Osteoblast (primary cell): ENCODE measurements at regions not wholly inside any gene's neighbourhood (a gene's known extent, or its start where the extent isn't known, plus 50 kb on each side); places are given as distances from the start of the nearest gene placed in this dataset.

Experiments used
- DNase-seq: peaks from one replicate; pipeline ENCODE4 v3.0.0; 2011; ENCODE audit warnings: low spot score, mixed read lengths; ENCODE audit not compliant: insufficient read length; ENCODE audit errors: missing footprints
- H2AFZ ChIP-seq: 2 replicates; pipeline ENCODE4 v1.6.0; 2011; ENCODE audit warnings: mild to moderate bottlenecking, low read length
- H3K27ac ChIP-seq: 2 replicates; pipeline ENCODE4 v1.5.1; 2011; ENCODE audit warnings: mild to moderate bottlenecking, low read depth, low read length, moderate library complexity
- H3K27me3 ChIP-seq: 2 replicates; pipeline ENCODE4 v1.6.0; 2012; ENCODE audit warnings: mild to moderate bottlenecking, control low read depth, inconsistent platforms, low read length, moderate library complexity; ENCODE audit not compliant: insufficient read depth
- H3K36me3 ChIP-seq: 2 replicates; pipeline ENCODE4 v1.5.1; 2011; ENCODE audit warnings: mild to moderate bottlenecking, low read length, control low read depth, moderate library complexity; ENCODE audit not compliant: insufficient read depth
- H3K4me1 ChIP-seq: 2 replicates; pipeline ENCODE4 v1.5.1; 2011; ENCODE audit warnings: mild to moderate bottlenecking, low read length, control low read depth, moderate library complexity; ENCODE audit not compliant: insufficient read depth
- H3K4me2 ChIP-seq: 2 replicates; pipeline ENCODE4 v1.6.0; 2011; ENCODE audit warnings: mild to moderate bottlenecking, low read length; ENCODE audit not compliant: insufficient read depth
- H3K4me3 ChIP-seq: fragments of 200-600 bp; sonication (generic); 3 replicates; pipeline ENCODE4 v1.5.1; 2012; ENCODE audit warnings: mild to moderate bottlenecking, low read length, inconsistent platforms; ENCODE audit not compliant: insufficient read depth
- H3K79me2 ChIP-seq: 2 replicates; pipeline ENCODE4 v1.6.0; 2012; ENCODE audit warnings: mild to moderate bottlenecking, low read length, control low read depth, inconsistent platforms; ENCODE audit not compliant: insufficient read depth
- H3K9me3 ChIP-seq: 2 replicates; pipeline ENCODE4 v1.5.1; 2011; ENCODE audit warnings: low read depth, low read length, control low read depth
- H4K20me1 ChIP-seq: 2 replicates; pipeline ENCODE4 v1.6.0; 2012; ENCODE audit warnings: mild to moderate bottlenecking, low read length, control low read depth; ENCODE audit not compliant: insufficient read depth
- CTCF ChIP-seq: IDR thresholded peaks from 2 replicates; pipeline ENCODE4 v1.5.1; 2011; ENCODE audit warnings: mild to moderate bottlenecking, low read depth, low read length, moderate library complexity; ENCODE audit errors: extremely low read depth

- Histone ChIP-seq H3K27me3 (no peaks in the 10 kb centered on the region), H4K20me1 (no peaks in the 10 kb centered on the region), H3K4me2 (no peak overlapping the region), H3K4me1 (no peaks in the 10 kb centered on the region), H3K79me2 (no peaks in the 10 kb centered on the region), H3K27ac (no peak overlapping the region), H2AFZ (no peak overlapping the region), H3K9me3 (no peaks in the 10 kb centered on the region), H3K4me3 (no peak overlapping the region), H3K36me3 (no peaks in the 10 kb centered on the region)
- DNase-seq: no peak
- no peak for TF ChIP-seq CTCF
These were observed 357.4 kb downstream of the RSL24D1 start for GRCh38 chr15:54839379-54839778.

GRCh38 chr15:54836052-54836795 lies 360.5 kb downstream of the RSL24D1 start:
- H3K27me3 ChIP-seq: no peaks in the 10 kb centered on the region
- no peaks in the 10 kb centered on the region for H4K20me1 ChIP-seq
- no peaks in the 10 kb centered on the region for H3K79me2 ChIP-seq
- TF ChIP-seq CTCF: no peak
- H3K9me3 ChIP-seq: no peaks in the 10 kb centered on the region
- no peak overlapping the region for H3K4me3 ChIP-seq
- no peak overlapping the region for H2AFZ ChIP-seq
- no peaks in the 10 kb centered on the region for H3K36me3 ChIP-seq
- H3K27ac ChIP-seq: no peak overlapping the region
- no peaks in the 10 kb centered on the region for H3K4me1 ChIP-seq
- no peak overlapping the region for H3K4me2 ChIP-seq
- DNase-seq: no peak

- H3K4me3 ChIP-seq: no peak overlapping the region
- no peaks in the 10 kb centered on the region for H3K36me3 ChIP-seq
- TF ChIP-seq CTCF: no peak
- no peaks in the 10 kb centered on the region for H3K4me1 ChIP-seq
- H3K27me3 ChIP-seq: no peaks in the 10 kb centered on the region
- no peak for DNase-seq
- no peak overlapping the region for H3K27ac ChIP-seq
- H2AFZ ChIP-seq: no peak overlapping the region
- H3K9me3 ChIP-seq: no peaks in the 10 kb centered on the region
- no peak overlapping the region for H3K4me2 ChIP-seq
- H4K20me1 ChIP-seq: no peaks in the 10 kb centered on the region
- H3K79me2 ChIP-seq: no peaks in the 10 kb centered on the region
These were observed 366.9 kb downstream of the RSL24D1 start for GRCh38 chr15:54829821-54830220.

GRCh38 chr15:54820811-54821210 lies 375.9 kb downstream of the RSL24D1 start:
- Histone ChIP-seq H3K4me2 (no peak overlapping the region), H3K9me3 (peaks cover 2% of the 10 kb centered on the region), H3K36me3 (no peaks in the 10 kb centered on the region), H2AFZ (no peak overlapping the region), H4K20me1 (no peaks in the 10 kb centered on the region), H3K4me1 (no peaks in the 10 kb centered on the region), H3K27me3 (no peaks in the 10 kb centered on the region), H3K79me2 (no peaks in the 10 kb centered on the region), H3K4me3 (no peak overlapping the region), H3K27ac (no peak overlapping the region)
- no peak for TF ChIP-seq CTCF
- no peak for DNase-seq
